ENCODE measurements at regions not wholly inside any gene's neighbourhood (a gene's known extent, or its start where the extent isn't known, plus 50 kb on each side); places are given as distances from the start of the nearest gene placed in this dataset.

DNA sequence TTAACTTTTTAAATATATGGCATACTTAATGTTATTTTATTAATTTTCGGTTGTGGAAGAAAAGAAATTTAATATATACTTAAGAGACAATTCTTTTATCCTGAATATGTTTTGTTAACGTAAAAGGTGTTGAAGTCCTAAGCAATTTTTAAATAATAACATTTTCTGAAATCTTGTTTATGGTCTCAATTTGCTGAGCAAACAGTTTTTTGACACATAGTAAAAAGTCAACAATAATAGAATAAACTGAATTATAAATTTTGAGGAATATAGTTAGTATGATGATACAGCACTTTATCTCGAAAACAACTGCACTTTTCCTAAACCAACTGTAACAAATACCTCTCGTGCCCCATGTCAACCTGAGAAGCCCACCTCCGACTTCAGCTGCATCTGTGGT is 229.8 kb upstream of the TARS1 start (continued):
- TF ChIP-seq, protein P1, sequence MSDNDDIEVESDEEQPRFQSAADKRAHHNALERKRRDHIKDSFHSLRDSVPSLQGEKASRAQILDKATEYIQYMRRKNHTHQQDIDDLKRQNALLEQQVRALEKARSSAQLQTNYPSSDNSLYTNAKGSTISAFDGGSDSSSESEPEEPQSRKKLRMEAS (IDR thresholded peaks at IDR 0.05; ENCODE audit: low read depth), result no peak
- TF ChIP-seq RCOR1 (IDR thresholded peaks at IDR 0.05; ENCODE audit: low read length), result no peak
- no peak for TF ChIP-seq YY1 (IDR thresholded peaks at IDR 0.05; ENCODE audit: low read depth)
- no peak for TF ChIP-seq FOXJ3 (CRISPR knock-in tag; IDR thresholded peaks at IDR 0.05)
- no peak for TF ChIP-seq SMC3 (IDR thresholded peaks at IDR 0.05; ENCODE audit: low read depth, low read length)

DNA sequence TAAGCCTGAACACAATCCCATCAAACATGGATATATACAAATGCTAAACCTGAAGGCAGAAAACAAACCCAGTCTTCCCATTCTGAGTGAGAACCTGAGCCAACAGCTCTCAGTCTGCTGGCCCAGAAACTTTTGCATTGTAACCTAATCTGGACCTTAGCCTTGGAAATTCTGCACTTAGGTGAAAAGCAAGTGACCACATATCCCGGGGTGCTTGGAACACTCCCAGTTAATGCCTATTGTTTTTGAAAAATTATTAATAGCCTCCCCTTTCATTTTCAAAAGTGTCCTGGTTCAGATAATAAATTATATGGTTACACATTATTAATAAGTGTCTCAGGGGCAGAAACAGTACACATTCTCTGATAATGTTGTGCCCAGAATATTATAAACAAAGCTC is 228.3 kb upstream of the TARS1 start:
- Histone ChIP-seq H3K9ac (no peak overlapping the region), H3K79me2 (ENCODE audit: insufficient read depth) (no peaks in the 10 kb centered on the region), H3K4me3 (ENCODE audit: low read depth in 2 of 2, low read length in 1 of 2) (no peak overlapping the region), H3K9me2 (no peaks in the 10 kb centered on the region), H3K9me3 (no peaks in the 10 kb centered on the region), H3K36me3 (replicated peaks in 1 of 2; ENCODE audit: control insufficient read depth in 1 of 2, insufficient read depth in 2 of 2, low read length in 1 of 2) (no peaks in the 10 kb centered on the region), H3K27ac (ENCODE audit: low read depth in 2 of 2, low read length in 1 of 2) (no peak overlapping the region), H3K4me2 (no peak overlapping the region), H3K4me1 (ENCODE audit: control insufficient read depth in 1 of 2, insufficient read depth in 2 of 2, low read depth in 1 of 2, low read length in 1 of 2) (no peaks in the 10 kb centered on the region), H3K27me3 (ENCODE audit: insufficient read depth) (no peaks in the 10 kb centered on the region), H2AFZ (ENCODE audit: low read depth) (no peak overlapping the region; the same call in 1 of the 2 replicates), H3F3A (replicated peaks; ENCODE audit: insufficient read depth) (no peaks in the 10 kb centered on the region), H4K20me1 (ENCODE audit: insufficient read depth) (no peaks in the 10 kb centered on the region)
- POLR2A ChIA-PET, result no interaction called here
- CTCF ChIA-PET, result no interaction called here
- no peak for TF ChIP-seq JUND (IDR thresholded peaks at IDR 0.05)
- no peak for TF ChIP-seq FOXJ3 (CRISPR knock-in tag; IDR thresholded peaks at IDR 0.05)
- TF ChIP-seq, protein P2, sequence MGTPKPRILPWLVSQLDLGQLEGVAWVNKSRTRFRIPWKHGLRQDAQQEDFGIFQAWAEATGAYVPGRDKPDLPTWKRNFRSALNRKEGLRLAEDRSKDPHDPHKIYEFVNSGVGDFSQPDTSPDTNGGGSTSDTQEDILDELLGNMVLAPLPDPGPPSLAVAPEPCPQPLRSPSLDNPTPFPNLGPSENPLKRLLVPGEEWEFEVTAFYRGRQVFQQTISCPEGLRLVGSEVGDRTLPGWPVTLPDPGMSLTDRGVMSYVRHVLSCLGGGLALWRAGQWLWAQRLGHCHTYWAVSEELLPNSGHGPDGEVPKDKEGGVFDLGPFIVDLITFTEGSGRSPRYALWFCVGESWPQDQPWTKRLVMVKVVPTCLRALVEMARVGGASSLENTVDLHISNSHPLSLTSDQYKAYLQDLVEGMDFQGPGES (IDR thresholded peaks at IDR 0.05; ENCODE audit: low read depth, low read length), result no peak
- 22% methylated on average over 1 of the region's 1 CpG for WGBS (ENCODE audit: low lambda C conversion rate)
- DNase-seq, result no peak

DNA sequence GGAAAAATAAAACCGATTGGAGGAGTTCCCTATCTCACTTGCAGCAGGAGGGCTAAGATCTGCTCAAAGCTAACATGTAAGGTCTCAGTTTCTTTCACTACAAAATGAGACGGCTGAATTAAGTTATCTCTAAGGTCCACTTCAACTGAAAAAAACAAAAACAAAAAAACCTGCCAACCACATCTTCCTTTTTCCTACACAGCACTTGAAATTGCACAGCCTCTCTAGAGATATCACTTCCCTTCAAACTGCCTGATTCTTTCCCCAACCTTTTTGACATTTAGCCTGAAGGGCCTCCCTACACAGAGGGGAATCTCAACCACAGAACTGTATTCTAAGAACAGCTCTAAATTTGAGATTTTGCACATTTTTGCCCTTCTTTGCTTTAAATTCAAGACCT is 227.9 kb upstream of the TARS1 start:
- Histone ChIP-seq H3K36me3 (replicated peaks in 1 of 2; ENCODE audit: control insufficient read depth in 1 of 2, insufficient read depth in 2 of 2, low read length in 1 of 2) (no peaks in the 10 kb centered on the region), H4K20me1 (ENCODE audit: insufficient read depth) (no peaks in the 10 kb centered on the region), H3F3A (replicated peaks; ENCODE audit: insufficient read depth) (no peaks in the 10 kb centered on the region), H3K9me2 (no peaks in the 10 kb centered on the region), H2AFZ (ENCODE audit: low read depth) (no peak overlapping the region; the same call in 1 of the 2 replicates), H3K4me1 (ENCODE audit: control insufficient read depth in 1 of 2, insufficient read depth in 2 of 2, low read depth in 1 of 2, low read length in 1 of 2) (no peaks in the 10 kb centered on the region), H3K4me2 (no peak overlapping the region), H3K79me2 (ENCODE audit: insufficient read depth) (no peaks in the 10 kb centered on the region), H3K27ac (ENCODE audit: low read depth in 2 of 2, low read length in 1 of 2) (no peak overlapping the region), H3K9me3 (no peaks in the 10 kb centered on the region), H3K27me3 (ENCODE audit: insufficient read depth) (no peaks in the 10 kb centered on the region), H3K9ac (no peak overlapping the region), H3K4me3 (ENCODE audit: low read depth in 2 of 2, low read length in 1 of 2) (no peak overlapping the region)
- 24% methylated on average over 2 of the region's 2 CpGs for WGBS (ENCODE audit: low lambda C conversion rate)
- POLR2A ChIA-PET, result no interaction called here
- CTCF ChIA-PET, result no interaction called here
- no peak for DNase-seq
- TF ChIP-seq, protein P3, sequence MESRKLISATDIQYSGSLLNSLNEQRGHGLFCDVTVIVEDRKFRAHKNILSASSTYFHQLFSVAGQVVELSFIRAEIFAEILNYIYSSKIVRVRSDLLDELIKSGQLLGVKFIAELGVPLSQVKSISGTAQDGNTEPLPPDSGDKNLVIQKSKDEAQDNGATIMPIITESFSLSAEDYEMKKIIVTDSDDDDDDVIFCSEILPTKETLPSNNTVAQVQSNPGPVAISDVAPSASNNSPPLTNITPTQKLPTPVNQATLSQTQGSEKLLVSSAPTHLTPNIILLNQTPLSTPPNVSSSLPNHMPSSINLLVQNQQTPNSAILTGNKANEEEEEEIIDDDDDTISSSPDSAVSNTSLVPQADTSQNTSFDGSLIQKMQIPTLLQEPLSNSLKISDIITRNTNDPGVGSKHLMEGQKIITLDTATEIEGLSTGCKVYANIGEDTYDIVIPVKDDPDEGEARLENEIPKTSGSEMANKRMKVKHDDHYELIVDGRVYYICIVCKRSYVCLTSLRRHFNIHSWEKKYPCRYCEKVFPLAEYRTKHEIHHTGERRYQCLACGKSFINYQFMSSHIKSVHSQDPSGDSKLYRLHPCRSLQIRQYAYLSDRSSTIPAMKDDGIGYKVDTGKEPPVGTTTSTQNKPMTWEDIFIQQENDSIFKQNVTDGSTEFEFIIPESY (IDR thresholded peaks at IDR 0.05; ENCODE audit: borderline replicate concordance, low read depth), result no peak
- TF ChIP-seq, protein P4, sequence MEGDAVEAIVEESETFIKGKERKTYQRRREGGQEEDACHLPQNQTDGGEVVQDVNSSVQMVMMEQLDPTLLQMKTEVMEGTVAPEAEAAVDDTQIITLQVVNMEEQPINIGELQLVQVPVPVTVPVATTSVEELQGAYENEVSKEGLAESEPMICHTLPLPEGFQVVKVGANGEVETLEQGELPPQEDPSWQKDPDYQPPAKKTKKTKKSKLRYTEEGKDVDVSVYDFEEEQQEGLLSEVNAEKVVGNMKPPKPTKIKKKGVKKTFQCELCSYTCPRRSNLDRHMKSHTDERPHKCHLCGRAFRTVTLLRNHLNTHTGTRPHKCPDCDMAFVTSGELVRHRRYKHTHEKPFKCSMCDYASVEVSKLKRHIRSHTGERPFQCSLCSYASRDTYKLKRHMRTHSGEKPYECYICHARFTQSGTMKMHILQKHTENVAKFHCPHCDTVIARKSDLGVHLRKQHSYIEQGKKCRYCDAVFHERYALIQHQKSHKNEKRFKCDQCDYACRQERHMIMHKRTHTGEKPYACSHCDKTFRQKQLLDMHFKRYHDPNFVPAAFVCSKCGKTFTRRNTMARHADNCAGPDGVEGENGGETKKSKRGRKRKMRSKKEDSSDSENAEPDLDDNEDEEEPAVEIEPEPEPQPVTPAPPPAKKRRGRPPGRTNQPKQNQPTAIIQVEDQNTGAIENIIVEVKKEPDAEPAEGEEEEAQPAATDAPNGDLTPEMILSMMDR (IDR thresholded peaks at IDR 0.05), result no peak
- TF ChIP-seq SIN3A (IDR thresholded peaks at IDR 0.05; ENCODE audit: borderline replicate concordance, low read depth, low read length), result no peak
- TF ChIP-seq RXRA (IDR thresholded peaks at IDR 0.05; ENCODE audit: borderline replicate concordance, low read depth), result no peak
- TF ChIP-seq TCF12 (IDR thresholded peaks at IDR 0.05), result no peak
- no peak for TF ChIP-seq GABPA (IDR thresholded peaks at IDR 0.05; ENCODE audit: low read depth)
- TF ChIP-seq MEF2A (IDR thresholded peaks at IDR 0.05; ENCODE audit: borderline replicate concordance, low read depth), result no peak
- TF ChIP-seq GATA2 (CRISPR knock-in tag; IDR thresholded peaks at IDR 0.05), result no peak
- TF ChIP-seq ELF1 (IDR thresholded peaks at IDR 0.05), result no peak
- TF ChIP-seq, protein P2 (IDR thresholded peaks at IDR 0.05; ENCODE audit: low read depth, low read length), result no peak
- TF ChIP-seq FOSL2 (IDR thresholded peaks at IDR 0.05; ENCODE audit: borderline replicate concordance, low read depth), result no peak
- TF ChIP-seq RCOR1 (IDR thresholded peaks at IDR 0.05; ENCODE audit: low read length), result no peak
- TF ChIP-seq, protein P5, sequence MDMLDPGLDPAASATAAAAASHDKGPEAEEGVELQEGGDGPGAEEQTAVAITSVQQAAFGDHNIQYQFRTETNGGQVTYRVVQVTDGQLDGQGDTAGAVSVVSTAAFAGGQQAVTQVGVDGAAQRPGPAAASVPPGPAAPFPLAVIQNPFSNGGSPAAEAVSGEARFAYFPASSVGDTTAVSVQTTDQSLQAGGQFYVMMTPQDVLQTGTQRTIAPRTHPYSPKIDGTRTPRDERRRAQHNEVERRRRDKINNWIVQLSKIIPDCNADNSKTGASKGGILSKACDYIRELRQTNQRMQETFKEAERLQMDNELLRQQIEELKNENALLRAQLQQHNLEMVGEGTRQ (IDR thresholded peaks at IDR 0.05; ENCODE audit: borderline replicate concordance, low read depth, low read length), result no peak
- no peak for TF ChIP-seq FOXJ3 (CRISPR knock-in tag; IDR thresholded peaks at IDR 0.05)
- TF ChIP-seq EP300 (IDR thresholded peaks at IDR 0.05; ENCODE audit: borderline replicate concordance in 1 of 2, low read depth in 1 of 2, low read length in 1 of 2), result no peak
- TF ChIP-seq TAF1 (IDR thresholded peaks at IDR 0.05; ENCODE audit: borderline replicate concordance, low read depth, low read length), result no peak
